ENCODE measurements at regions not wholly inside any gene's neighbourhood (a gene's known extent, or its start where the extent isn't known, plus 50 kb on each side); places are given as distances from the start of the nearest gene placed in this dataset.

GRCh38 chr16:85271198-85271597 lies 158.9 kb upstream of the CIBAR2 start:
- no peaks in the 10 kb centered on the region for H3K9me3 Mint-ChIP-seq

GRCh38 chr16:85273293-85273692 lies 161.0 kb upstream of the CIBAR2 start:
- intact Hi-C loops (cut with micrococcal nuclease) = no loop called here
- WGBS (ENCODE audit: insufficient coverage) = 97% methylated on average over 7 of the region's 7 CpGs

More at GRCh38 chr16:85271198-85271597, 158.9 kb upstream of the CIBAR2 start:
- no peaks in the 10 kb centered on the region for H3K4me1 ChIP-seq (ENCODE audit: control insufficient read depth in 1 of 2, insufficient read depth in 2 of 2, low read length in 2 of 2)
- no peak overlapping the region for H3K9ac ChIP-seq (ENCODE audit: insufficient read depth, low read length, poor library complexity, severe bottlenecking)
- H4K20me1 ChIP-seq (ENCODE audit: insufficient read depth, low read length) = no peaks in the 10 kb centered on the region
- H3K9me3 ChIP-seq (replicated peaks in 1 of 2; ENCODE audit: control insufficient read depth in 1 of 2, insufficient read depth in 1 of 2, low read length in 2 of 2) = no peaks in the 10 kb centered on the region
- intact Hi-C loops (cut with micrococcal nuclease) = no loop called here
- 85% methylated on average over 3 of the region's 7 CpGs for WGBS (ENCODE audit: insufficient coverage)
- Mint-ChIP-seq H3K4me3 (peak overlapping the region in 1 of 2 donors; percentile 2), H3K27me3 (ENCODE audit: low read depth in 3 of 3) (peaks cover 2 to 18% (median 15%) of the 10 kb centered on the region in 3 donors), H3K4me1 (no peaks in the 10 kb centered on the region), H3K36me3 (no peaks in the 10 kb centered on the region), H3K27ac (no peak overlapping the region)
- no peaks in the 10 kb centered on the region for H3K36me3 ChIP-seq (replicated peaks in 1 of 2; ENCODE audit: control insufficient read depth in 1 of 2, insufficient read depth in 2 of 2, low read length in 2 of 2)
- H3K27me3 ChIP-seq (ENCODE audit: control insufficient read depth in 2 of 2, insufficient read depth in 2 of 2, low read length in 2 of 2) = no peaks in the 10 kb centered on the region
- no peak overlapping the region for H3K4me3 ChIP-seq (replicated peaks in 1 of 3; ENCODE audit: low read depth in 2 of 3, low read length in 3 of 3)
- H3K27ac ChIP-seq (ENCODE audit: low read depth in 1 of 2, low read length in 2 of 2) = no peak overlapping the region
- TF ChIP-seq, protein P1, sequence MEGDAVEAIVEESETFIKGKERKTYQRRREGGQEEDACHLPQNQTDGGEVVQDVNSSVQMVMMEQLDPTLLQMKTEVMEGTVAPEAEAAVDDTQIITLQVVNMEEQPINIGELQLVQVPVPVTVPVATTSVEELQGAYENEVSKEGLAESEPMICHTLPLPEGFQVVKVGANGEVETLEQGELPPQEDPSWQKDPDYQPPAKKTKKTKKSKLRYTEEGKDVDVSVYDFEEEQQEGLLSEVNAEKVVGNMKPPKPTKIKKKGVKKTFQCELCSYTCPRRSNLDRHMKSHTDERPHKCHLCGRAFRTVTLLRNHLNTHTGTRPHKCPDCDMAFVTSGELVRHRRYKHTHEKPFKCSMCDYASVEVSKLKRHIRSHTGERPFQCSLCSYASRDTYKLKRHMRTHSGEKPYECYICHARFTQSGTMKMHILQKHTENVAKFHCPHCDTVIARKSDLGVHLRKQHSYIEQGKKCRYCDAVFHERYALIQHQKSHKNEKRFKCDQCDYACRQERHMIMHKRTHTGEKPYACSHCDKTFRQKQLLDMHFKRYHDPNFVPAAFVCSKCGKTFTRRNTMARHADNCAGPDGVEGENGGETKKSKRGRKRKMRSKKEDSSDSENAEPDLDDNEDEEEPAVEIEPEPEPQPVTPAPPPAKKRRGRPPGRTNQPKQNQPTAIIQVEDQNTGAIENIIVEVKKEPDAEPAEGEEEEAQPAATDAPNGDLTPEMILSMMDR (IDR thresholded peaks at IDR 0.05) = no peak
- no peak overlapping the region for H3K4me2 ChIP-seq (replicated peaks; ENCODE audit: extremely low read depth, low read length, poor library complexity, severe bottlenecking)
- DNase-seq = no peak
- no peak overlapping the region for H2AFZ ChIP-seq (ENCODE audit: insufficient read depth, low read depth, low read length, poor library complexity, severe bottlenecking)
- H3K79me2 ChIP-seq (ENCODE audit: insufficient read depth, low read length) = no peaks in the 10 kb centered on the region

More at GRCh38 chr16:85273293-85273692, 161.0 kb upstream of the CIBAR2 start:
- no peaks in the 10 kb centered on the region for H3K79me2 ChIP-seq (ENCODE audit: insufficient read depth, low read length)
- no peaks in the 10 kb centered on the region for H3K4me1 Mint-ChIP-seq
- H4K20me1 ChIP-seq (ENCODE audit: insufficient read depth, low read length) = no peaks in the 10 kb centered on the region
- no peaks in the 10 kb centered on the region for H3K27me3 ChIP-seq (ENCODE audit: control insufficient read depth in 2 of 2, insufficient read depth in 2 of 2, low read length in 2 of 2)
- H3K36me3 Mint-ChIP-seq = no peaks in the 10 kb centered on the region
- H3K27ac ChIP-seq (ENCODE audit: low read depth in 1 of 2, low read length in 2 of 2) = no peak overlapping the region
- TF ChIP-seq, protein P1 (IDR thresholded peaks at IDR 0.05) = no peak
- H3K4me1 ChIP-seq (ENCODE audit: control insufficient read depth in 1 of 2, insufficient read depth in 2 of 2, low read length in 2 of 2) = no peaks in the 10 kb centered on the region
- peaks cover 4 to 15% (median 11%) of the 10 kb centered on the region in 3 donors for H3K27me3 Mint-ChIP-seq (ENCODE audit: low read depth in 3 of 3)
- H2AFZ ChIP-seq (ENCODE audit: insufficient read depth, low read depth, low read length, poor library complexity, severe bottlenecking) = no peak overlapping the region
- H3K27ac Mint-ChIP-seq = no peak overlapping the region
- no peaks in the 10 kb centered on the region for H3K9me3 Mint-ChIP-seq
- no peak overlapping the region for H3K9ac ChIP-seq (ENCODE audit: insufficient read depth, low read length, poor library complexity, severe bottlenecking)
- no peak overlapping the region for H3K4me3 ChIP-seq (replicated peaks in 1 of 3; ENCODE audit: low read depth in 2 of 3, low read length in 3 of 3)
- DNase-seq = no peak
- H3K9me3 ChIP-seq (replicated peaks in 1 of 2; ENCODE audit: control insufficient read depth in 1 of 2, insufficient read depth in 1 of 2, low read length in 2 of 2) = no peaks in the 10 kb centered on the region
- no peak overlapping the region for H3K4me2 ChIP-seq (replicated peaks; ENCODE audit: extremely low read depth, low read length, poor library complexity, severe bottlenecking)
- H3K36me3 ChIP-seq (replicated peaks in 1 of 2; ENCODE audit: control insufficient read depth in 1 of 2, insufficient read depth in 2 of 2, low read length in 2 of 2) = no peaks in the 10 kb centered on the region
- no peak overlapping the region for H3K4me3 Mint-ChIP-seq

Measured in CD14-positive monocyte (primary cell).